Smooth muscle cell (in vitro differentiated cells): ENCODE measurements at regions not wholly inside any gene's neighbourhood (a gene's known extent, or its start where the extent isn't known, plus 50 kb on each side); places are given as distances from the start of the nearest gene placed in this dataset.

Experiments
- DNase-seq: peaks from one replicate; lab custom pipeline; 2025; ENCODE audit not compliant: unreplicated experiment; lab: John Stamatoyannopoulos, UW
- H2AFZ ChIP-seq: fragments of 200-600 bp; sonication (generic); 2 replicates; pipeline ENCODE4 v1.6.0; 2016; ENCODE audit warnings: antibody characterized with exemption, low read depth, mild to moderate bottlenecking
- H3F3A ChIP-seq: fragments of 200-600 bp; sonication (generic); 2 replicates; pipeline ENCODE4 v1.6.0; 2017; ENCODE audit warnings: antibody characterized with exemption, low read depth
- H3K27ac ChIP-seq: fragments of 200-600 bp; sonication (generic); 2 replicates; pipeline ENCODE4 v1.5.1; 2016; ENCODE audit warnings: low read depth, mild to moderate bottlenecking
- H3K27me3 ChIP-seq: fragments of 200-600 bp; sonication (generic); 2 replicates; pipeline ENCODE4 v1.6.1; 2016; ENCODE audit warnings: low read depth, mild to moderate bottlenecking
- H3K36me3 ChIP-seq: fragments of 200-600 bp; sonication (generic); 2 replicates; pipeline ENCODE4 v1.5.1; 2016; ENCODE audit warnings: low read depth
- H3K4me1 ChIP-seq: fragments of 200-600 bp; sonication (generic); 2 replicates; pipeline ENCODE4 v1.5.1; 2016; ENCODE audit warnings: low read depth
- H3K4me2 ChIP-seq: fragments of 200-600 bp; sonication (generic); 2 replicates; pipeline ENCODE4 v1.6.0; 2016; ENCODE audit warnings: mild to moderate bottlenecking
- H3K4me3 ChIP-seq: fragments of 200-600 bp; sonication (generic); 2 replicates; pipeline ENCODE4 v1.5.1; 2016; ENCODE audit warnings: mild to moderate bottlenecking
- H3K79me2 ChIP-seq: fragments of 200-600 bp; sonication (generic); 2 replicates; pipeline ENCODE4 v1.6.0; 2016; ENCODE audit warnings: low read depth, mild to moderate bottlenecking
- H3K9ac ChIP-seq: fragments of 200-600 bp; sonication (generic); 2 replicates; pipeline ENCODE4 v1.6.0; 2016; ENCODE audit warnings: low read depth
- H3K9me3 ChIP-seq: fragments of 200-600 bp; sonication (generic); replicated peaks from 2 replicates; pipeline ENCODE4 v1.5.1; 2016; ENCODE audit warnings: low read depth
- H4K20me1 ChIP-seq: fragments of 200-600 bp; sonication (generic); 2 replicates; pipeline ENCODE4 v1.6.0; 2016; ENCODE audit warnings: low read depth
- WGBS: methylation state at CpG from one replicate; pipeline ENCODE4 v1.1.7; 2016; ENCODE audit warnings: low lambda C conversion rate; 5-methylcytosine and 5-hydroxymethylcytosine counted together
- TF ChIP-seq, protein P1 (sequence below): fragments of 200-600 bp; sonication (generic); IDR thresholded peaks from 2 replicates; pipeline ENCODE4 v1.5.1; 2017; ENCODE audit warnings: borderline replicate concordance, mild to moderate bottlenecking, antibody characterized with exemption; ENCODE audit not compliant: insufficient read depth, poor library complexity, severe bottlenecking

- Histone ChIP-seq H4K20me1 (no peaks in the 10 kb centered on the region), H3K4me1 (no peaks in the 10 kb centered on the region), H3K4me3 (no peak overlapping the region), H3K9ac (no peak overlapping the region), H3K36me3 (no peaks in the 10 kb centered on the region), H3K27me3 (no peaks in the 10 kb centered on the region), H3K27ac (no peak overlapping the region), H3K9me3 (no peaks in the 10 kb centered on the region), H3K4me2 (no peak overlapping the region), H2AFZ (no peak overlapping the region), H3F3A (no peaks in the 10 kb centered on the region), H3K79me2 (no peaks in the 10 kb centered on the region)
- TF ChIP-seq, protein P1, sequence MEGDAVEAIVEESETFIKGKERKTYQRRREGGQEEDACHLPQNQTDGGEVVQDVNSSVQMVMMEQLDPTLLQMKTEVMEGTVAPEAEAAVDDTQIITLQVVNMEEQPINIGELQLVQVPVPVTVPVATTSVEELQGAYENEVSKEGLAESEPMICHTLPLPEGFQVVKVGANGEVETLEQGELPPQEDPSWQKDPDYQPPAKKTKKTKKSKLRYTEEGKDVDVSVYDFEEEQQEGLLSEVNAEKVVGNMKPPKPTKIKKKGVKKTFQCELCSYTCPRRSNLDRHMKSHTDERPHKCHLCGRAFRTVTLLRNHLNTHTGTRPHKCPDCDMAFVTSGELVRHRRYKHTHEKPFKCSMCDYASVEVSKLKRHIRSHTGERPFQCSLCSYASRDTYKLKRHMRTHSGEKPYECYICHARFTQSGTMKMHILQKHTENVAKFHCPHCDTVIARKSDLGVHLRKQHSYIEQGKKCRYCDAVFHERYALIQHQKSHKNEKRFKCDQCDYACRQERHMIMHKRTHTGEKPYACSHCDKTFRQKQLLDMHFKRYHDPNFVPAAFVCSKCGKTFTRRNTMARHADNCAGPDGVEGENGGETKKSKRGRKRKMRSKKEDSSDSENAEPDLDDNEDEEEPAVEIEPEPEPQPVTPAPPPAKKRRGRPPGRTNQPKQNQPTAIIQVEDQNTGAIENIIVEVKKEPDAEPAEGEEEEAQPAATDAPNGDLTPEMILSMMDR: no peak
- DNase-seq: no peak
- WGBS: 85% methylated on average over 9 of the region's 9 CpGs
These were observed 164.6 kb downstream of the ENGASE start for GRCh38 chr17:79239205-79239604.

DNA sequence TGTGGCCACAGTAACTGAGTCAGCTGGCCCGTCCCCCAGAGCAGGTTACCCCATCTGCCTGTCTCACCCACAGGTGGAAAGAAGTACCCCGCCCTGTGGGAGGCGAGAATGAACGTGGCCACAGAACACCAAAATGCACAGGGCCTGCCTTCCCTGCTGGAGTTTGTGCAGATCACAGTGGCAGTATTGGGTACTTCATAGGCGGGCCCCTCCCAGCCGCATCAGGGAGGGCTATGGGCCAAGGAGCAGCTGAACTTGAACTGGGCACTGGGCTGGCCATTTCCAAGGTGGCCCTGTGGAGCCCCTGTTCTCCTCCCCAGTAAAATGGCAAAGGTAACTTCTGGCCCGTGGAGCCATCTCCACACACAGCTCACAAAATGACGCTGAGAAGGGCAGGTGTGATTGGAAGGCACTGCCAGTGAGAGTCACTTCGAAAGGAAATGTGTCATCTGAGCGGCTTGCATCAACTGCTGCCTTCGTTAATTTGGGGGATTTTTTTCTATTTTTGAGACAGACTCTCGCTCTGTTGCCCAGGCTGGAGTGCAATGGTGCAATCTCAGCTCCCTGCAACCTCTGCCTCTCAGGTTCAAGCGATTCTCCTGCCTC lies 162.9 kb downstream of the ENGASE start:
- H3K4me1 ChIP-seq: no peaks in the 10 kb centered on the region
- H3K4me3 ChIP-seq: no peak overlapping the region
- H3K36me3 ChIP-seq: no peaks in the 10 kb centered on the region
- H3K4me2 ChIP-seq: no peak overlapping the region
- no peaks in the 10 kb centered on the region for H3K9me3 ChIP-seq
- no peak overlapping the region for H3K27ac ChIP-seq
- H3K9ac ChIP-seq: no peak overlapping the region
- no peak for DNase-seq
- no peaks in the 10 kb centered on the region for H3K79me2 ChIP-seq
- WGBS: 92% methylated on average over 13 of the region's 13 CpGs
- H2AFZ ChIP-seq: no peak overlapping the region
- H4K20me1 ChIP-seq: no peaks in the 10 kb centered on the region
- no peaks in the 10 kb centered on the region for H3F3A ChIP-seq
- TF ChIP-seq, protein P1: no peak
- H3K27me3 ChIP-seq: no peaks in the 10 kb centered on the region

GRCh38 chr17:79235808-79236207 lies 161.2 kb downstream of the ENGASE start:
- H3K4me2 ChIP-seq: no peak overlapping the region
- WGBS: 81% methylated on average over 10 of the region's 10 CpGs
- H3K9me3 ChIP-seq: no peaks in the 10 kb centered on the region
- H4K20me1 ChIP-seq: no peaks in the 10 kb centered on the region
- no peaks in the 10 kb centered on the region for H3K27me3 ChIP-seq
- no peak overlapping the region for H2AFZ ChIP-seq
- H3K27ac ChIP-seq: no peak overlapping the region
- no peaks in the 10 kb centered on the region for H3K4me1 ChIP-seq
- TF ChIP-seq, protein P1: no peak
- H3K9ac ChIP-seq: no peak overlapping the region
- H3K79me2 ChIP-seq: no peaks in the 10 kb centered on the region
- no peak for DNase-seq
- no peaks in the 10 kb centered on the region for H3K36me3 ChIP-seq
- no peaks in the 10 kb centered on the region for H3F3A ChIP-seq
- H3K4me3 ChIP-seq: no peak overlapping the region

DNA sequence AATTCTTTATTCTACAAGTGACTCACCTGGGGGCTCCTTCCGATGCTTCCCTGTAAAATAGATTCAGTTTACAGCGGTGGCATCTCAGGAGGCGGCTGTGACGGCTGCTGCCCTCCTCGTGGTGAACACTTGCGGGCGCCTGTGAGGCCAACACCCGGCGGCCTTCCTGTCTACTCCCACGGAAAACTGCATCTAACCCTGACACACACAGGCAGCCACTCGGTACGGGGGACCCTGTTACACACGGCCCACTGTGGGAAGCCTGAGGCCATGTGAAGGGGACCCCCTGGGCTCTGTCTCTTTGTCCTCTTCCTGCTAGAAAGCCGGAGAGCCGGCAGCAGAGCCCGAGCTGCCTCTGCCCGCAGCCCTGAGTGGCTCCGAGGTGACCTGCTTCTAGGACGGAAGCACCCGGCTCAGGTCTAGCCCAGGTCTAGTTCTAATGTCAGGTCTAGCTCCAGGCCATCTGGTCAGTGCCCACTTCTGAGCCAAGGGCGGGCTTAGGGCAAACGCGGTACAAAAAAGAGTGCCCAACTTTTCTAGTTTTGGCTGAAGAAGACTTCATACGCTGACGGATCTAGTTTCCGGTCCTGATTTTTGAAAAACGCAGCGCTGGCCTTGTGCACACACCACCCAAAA lies 159.4 kb downstream of the ENGASE start:
- H3K4me2 ChIP-seq: no peak overlapping the region
- no peak for DNase-seq
- no peaks in the 10 kb centered on the region for H3K27me3 ChIP-seq
- H3K9ac ChIP-seq: no peak overlapping the region
- no peak overlapping the region for H3K4me3 ChIP-seq
- 86% methylated on average over 28 of the region's 28 CpGs for WGBS
- H2AFZ ChIP-seq: no peak overlapping the region
- no peak overlapping the region for H3K27ac ChIP-seq
- no peaks in the 10 kb centered on the region for H4K20me1 ChIP-seq
- TF ChIP-seq, protein P1: no peak
- H3K4me1 ChIP-seq: no peaks in the 10 kb centered on the region
- no peaks in the 10 kb centered on the region for H3K36me3 ChIP-seq
- H3F3A ChIP-seq: no peaks in the 10 kb centered on the region
- H3K9me3 ChIP-seq: no peaks in the 10 kb centered on the region
- no peaks in the 10 kb centered on the region for H3K79me2 ChIP-seq
